ENCODE measurements at regions not wholly inside any gene's neighbourhood (a gene's known extent, or its start where the extent isn't known, plus 50 kb on each side); places are given as distances from the start of the nearest gene placed in this dataset.
"Not testable (repeated sequence)": the region's sequence is repeated elsewhere in the genome, so short reads cannot be mapped to it uniquely, and the experiment has no call there.

GRCh38 chr18:68417826-68418225 lies 297.1 kb downstream of the TMX3 start:
- Histone ChIP-seq H3K9me3 (ENCODE audit: control insufficient read depth, insufficient read depth, low read length) (peaks cover 7% of the 10 kb centered on the region; the same call in 1 of the 2 replicates), H3K36me3 (ENCODE audit: insufficient read depth, low read length) (no peaks in the 10 kb centered on the region), H3K9ac (ENCODE audit: low read depth, low read length) (no peak overlapping the region), H3K4me1 (ENCODE audit: insufficient read depth, low read length) (no peaks in the 10 kb centered on the region)

DNA sequence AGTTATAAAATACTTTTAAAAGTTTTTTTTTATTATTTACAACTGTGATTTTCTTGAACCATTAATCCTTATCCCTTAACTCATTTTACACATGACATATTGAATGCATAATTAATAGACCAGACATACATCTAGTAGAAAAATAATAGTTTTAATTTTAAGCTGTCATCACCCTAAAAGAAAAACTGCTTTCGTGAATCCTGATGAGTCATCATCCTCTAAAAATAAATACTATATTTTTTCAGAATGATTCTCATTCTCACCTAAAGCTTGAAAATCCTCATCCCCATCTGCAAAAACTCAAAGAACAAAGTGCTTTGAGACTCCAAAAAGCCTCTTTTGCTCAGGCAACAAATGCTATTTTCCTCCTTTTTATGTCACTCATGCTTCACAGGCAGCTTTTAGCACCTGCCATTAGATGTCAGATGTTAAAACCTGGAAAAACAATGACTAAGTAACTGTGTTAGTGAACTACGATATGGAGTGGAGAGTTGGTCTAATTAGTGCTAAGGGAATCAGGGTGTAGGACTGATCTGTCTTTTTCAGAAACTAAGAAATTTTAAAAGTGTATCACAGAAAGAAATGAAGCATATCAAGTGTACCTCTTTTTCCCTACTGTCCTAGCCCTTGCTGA lies 297.6 kb downstream of the TMX3 start:
- no peaks in the 10 kb centered on the region for H3K4me1 ChIP-seq (ENCODE audit: insufficient read depth, low read length)
- H3K9me3 ChIP-seq (ENCODE audit: control insufficient read depth, insufficient read depth, low read length): peaks cover 7% of the 10 kb centered on the region; the same call in 1 of the 2 replicates
- no peak overlapping the region for H3K9ac ChIP-seq (ENCODE audit: low read depth, low read length)
- no peaks in the 10 kb centered on the region for H3K36me3 ChIP-seq (ENCODE audit: insufficient read depth, low read length)

DNA sequence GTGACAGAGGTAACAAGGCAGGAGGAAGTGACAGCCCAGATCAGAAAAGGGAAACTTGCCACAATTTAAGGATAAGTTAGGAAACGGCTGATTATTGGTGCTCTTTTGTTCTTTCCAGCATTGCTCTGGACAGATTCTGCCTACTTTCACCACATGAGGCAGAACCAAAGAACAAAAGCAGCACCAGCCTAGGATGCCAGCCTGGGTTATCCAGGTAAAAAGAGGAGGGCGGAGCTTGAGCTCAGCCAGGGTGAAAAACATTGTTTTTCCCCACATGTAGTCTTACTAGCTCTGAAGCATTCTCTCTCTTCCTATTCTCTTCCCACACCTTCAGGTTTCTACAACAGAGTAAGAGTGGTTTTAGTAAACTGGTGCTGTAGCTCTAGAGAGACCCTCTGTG lies 300.5 kb downstream of the TMX3 start:
- H3K4me1 ChIP-seq (ENCODE audit: insufficient read depth, low read length): no peaks in the 10 kb centered on the region
- no peak overlapping the region for H3K9ac ChIP-seq (ENCODE audit: low read depth, low read length)
- H3K36me3 ChIP-seq (ENCODE audit: insufficient read depth, low read length): no peaks in the 10 kb centered on the region
- peaks cover 7% of the 10 kb centered on the region; the same call in 1 of the 2 replicates for H3K9me3 ChIP-seq (ENCODE audit: control insufficient read depth, insufficient read depth, low read length)

DNA sequence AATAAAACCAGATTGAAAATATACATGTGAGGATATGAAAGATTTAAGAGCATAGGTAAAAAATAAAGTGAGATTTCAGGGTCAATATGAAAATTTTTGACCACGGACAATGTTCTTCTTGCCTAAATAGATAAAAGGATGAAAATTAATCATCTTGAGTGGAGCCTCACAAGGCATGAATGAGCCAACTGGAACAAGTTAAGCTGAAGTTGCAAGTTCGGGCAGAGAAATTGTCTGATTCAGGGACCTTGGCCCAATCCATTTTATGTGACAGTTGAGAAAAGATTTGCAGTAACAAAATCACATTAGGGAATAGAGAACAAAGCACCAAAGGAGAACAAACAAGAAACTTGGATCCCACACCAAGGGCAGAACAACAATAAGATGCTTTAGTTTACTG lies 305.3 kb downstream of the TMX3 start:
- no peaks in the 10 kb centered on the region for H3K36me3 ChIP-seq (ENCODE audit: insufficient read depth, low read length)
- no peak overlapping the region for H3K9ac ChIP-seq (ENCODE audit: low read depth, low read length)
- no peaks in the 10 kb centered on the region for H3K9me3 ChIP-seq (ENCODE audit: control insufficient read depth, insufficient read depth, low read length)
- no peaks in the 10 kb centered on the region for H3K4me1 ChIP-seq (ENCODE audit: insufficient read depth, low read length)

- no peaks in the 10 kb centered on the region for H3K9me3 ChIP-seq (ENCODE audit: control insufficient read depth, insufficient read depth, low read length)
- H3K4me1 ChIP-seq (ENCODE audit: insufficient read depth, low read length): no peaks in the 10 kb centered on the region
- no peaks in the 10 kb centered on the region for H3K36me3 ChIP-seq (ENCODE audit: insufficient read depth, low read length)
- no peak overlapping the region for H3K9ac ChIP-seq (ENCODE audit: low read depth, low read length)
Observed at GRCh38 chr18:68406761-68407160, 308.1 kb downstream of the TMX3 start.

DNA sequence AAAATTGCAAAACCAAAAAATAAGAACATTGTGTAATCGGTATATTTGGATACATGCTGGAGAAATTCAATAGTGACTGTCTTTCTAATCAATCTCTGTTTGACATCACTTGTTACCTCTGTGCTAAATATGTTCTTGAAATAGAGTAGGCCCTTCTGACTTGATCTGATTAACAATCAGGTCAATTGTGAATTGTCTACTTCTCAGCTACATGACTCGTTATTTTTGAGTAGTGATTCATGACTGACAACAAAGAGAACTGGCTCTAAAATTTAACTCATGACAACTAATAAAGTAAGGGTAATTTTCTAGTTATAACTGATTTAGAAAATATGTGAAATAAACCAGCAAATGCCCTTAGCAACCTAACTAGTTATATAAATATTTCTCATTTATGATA lies 312.1 kb downstream of the TMX3 start:
- Histone ChIP-seq H3K36me3 (ENCODE audit: insufficient read depth, low read length) (no peaks in the 10 kb centered on the region), H3K9ac (ENCODE audit: low read depth, low read length) (no peak overlapping the region), H3K9me3 (ENCODE audit: control insufficient read depth, insufficient read depth, low read length) (no peaks in the 10 kb centered on the region), H3K4me1 (ENCODE audit: insufficient read depth, low read length) (no peaks in the 10 kb centered on the region)

- Histone ChIP-seq H3K9me3 (ENCODE audit: control insufficient read depth, insufficient read depth, low read length) (no peaks in the 10 kb centered on the region), H3K9ac (ENCODE audit: low read depth, low read length) (no peak overlapping the region), H3K36me3 (ENCODE audit: insufficient read depth, low read length) (no peaks in the 10 kb centered on the region), H3K4me1 (ENCODE audit: insufficient read depth, low read length) (no peaks in the 10 kb centered on the region)
Observed at GRCh38 chr18:68400889-68401288, 314.0 kb downstream of the TMX3 start.

DNA sequence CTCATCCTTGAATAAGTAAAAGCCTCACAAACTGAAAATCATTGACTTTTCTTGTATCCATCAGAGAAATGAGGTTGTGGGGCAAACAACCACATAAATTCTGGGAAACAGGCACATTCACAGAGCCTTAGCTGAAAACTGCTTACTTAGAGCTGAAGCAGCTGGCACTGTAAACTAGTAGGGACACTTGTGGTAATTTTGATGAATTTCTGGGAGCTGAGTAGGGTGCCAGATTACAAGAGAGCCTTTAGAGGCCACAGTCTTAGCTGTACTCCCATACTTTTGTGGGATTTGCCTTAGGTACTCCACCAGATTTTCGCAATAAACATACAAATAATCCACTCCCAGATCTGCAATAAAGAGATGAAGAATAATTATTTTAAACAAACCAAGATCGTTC lies 315.2 kb downstream of the TMX3 start:
- no peaks in the 10 kb centered on the region for H3K4me1 ChIP-seq (ENCODE audit: insufficient read depth, low read length)
- H3K9me3 ChIP-seq (ENCODE audit: control insufficient read depth, insufficient read depth, low read length): no peaks in the 10 kb centered on the region
- no peak overlapping the region for H3K9ac ChIP-seq (ENCODE audit: low read depth, low read length)
- H3K36me3 ChIP-seq (ENCODE audit: insufficient read depth, low read length): no peaks in the 10 kb centered on the region

- H3K9me3 ChIP-seq (ENCODE audit: control insufficient read depth, insufficient read depth, low read length): no peaks in the 10 kb centered on the region
- H3K4me1 ChIP-seq (ENCODE audit: insufficient read depth, low read length): no peaks in the 10 kb centered on the region
- no peaks in the 10 kb centered on the region for H3K36me3 ChIP-seq (ENCODE audit: insufficient read depth, low read length)
- no peak overlapping the region for H3K9ac ChIP-seq (ENCODE audit: low read depth, low read length)
Observed at GRCh38 chr18:68397241-68398035, 317.5 kb downstream of the TMX3 start.

- no peaks in the 10 kb centered on the region for H3K36me3 ChIP-seq (ENCODE audit: insufficient read depth, low read length)
- no peaks in the 10 kb centered on the region for H3K9me3 ChIP-seq (ENCODE audit: control insufficient read depth, insufficient read depth, low read length)
- no peaks in the 10 kb centered on the region for H3K4me1 ChIP-seq (ENCODE audit: insufficient read depth, low read length)
- no peak overlapping the region for H3K9ac ChIP-seq (ENCODE audit: low read depth, low read length)
Observed at GRCh38 chr18:68394705-68395104, 320.2 kb downstream of the TMX3 start.

- Histone ChIP-seq H3K36me3 (ENCODE audit: insufficient read depth, low read length) (no peaks in the 10 kb centered on the region), H3K9ac (ENCODE audit: low read depth, low read length) (no peak overlapping the region), H3K9me3 (ENCODE audit: control insufficient read depth, insufficient read depth, low read length) (no peaks in the 10 kb centered on the region), H3K4me1 (ENCODE audit: insufficient read depth, low read length) (no peaks in the 10 kb centered on the region)
Observed at GRCh38 chr18:68391801-68392200, 323.1 kb downstream of the TMX3 start.

DNA sequence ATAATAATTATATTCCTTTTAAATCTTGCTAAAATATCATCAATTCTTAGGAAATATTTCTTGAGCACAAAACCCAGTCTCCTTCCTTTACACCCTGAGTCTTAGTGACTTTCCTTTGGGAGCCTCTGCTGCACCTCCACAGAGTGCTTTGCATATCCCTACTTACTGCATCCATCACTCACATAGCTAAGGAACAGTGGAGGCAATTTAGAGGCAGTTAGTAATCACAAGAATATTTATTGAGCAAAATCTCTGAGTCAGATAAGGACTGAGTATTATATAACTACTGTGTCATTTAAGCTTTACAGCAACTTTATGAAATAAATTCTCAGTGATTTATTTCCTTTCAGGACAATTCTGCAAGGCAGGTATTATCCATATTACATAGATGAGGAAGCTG lies 327.7 kb downstream of the TMX3 start:
- H3K36me3 ChIP-seq (ENCODE audit: insufficient read depth, low read length): no peaks in the 10 kb centered on the region
- H3K4me1 ChIP-seq (ENCODE audit: insufficient read depth, low read length): no peaks in the 10 kb centered on the region
- 0 out of 2 replicates have a peak, but pooled peaks cover 3% of the 10 kb centered on the region for H3K9me3 ChIP-seq (ENCODE audit: control insufficient read depth, insufficient read depth, low read length)
- H3K9ac ChIP-seq (ENCODE audit: low read depth, low read length): no peak overlapping the region

GRCh38 chr18:68383979-68384378 lies 330.9 kb downstream of the TMX3 start:
- not testable (repeated sequence) for H3K9me3 ChIP-seq (ENCODE audit: control insufficient read depth, insufficient read depth, low read length); H3K4me1 ChIP-seq (ENCODE audit: insufficient read depth, low read length); H3K36me3 ChIP-seq (ENCODE audit: insufficient read depth, low read length); H3K9ac ChIP-seq (ENCODE audit: low read depth, low read length)

DNA sequence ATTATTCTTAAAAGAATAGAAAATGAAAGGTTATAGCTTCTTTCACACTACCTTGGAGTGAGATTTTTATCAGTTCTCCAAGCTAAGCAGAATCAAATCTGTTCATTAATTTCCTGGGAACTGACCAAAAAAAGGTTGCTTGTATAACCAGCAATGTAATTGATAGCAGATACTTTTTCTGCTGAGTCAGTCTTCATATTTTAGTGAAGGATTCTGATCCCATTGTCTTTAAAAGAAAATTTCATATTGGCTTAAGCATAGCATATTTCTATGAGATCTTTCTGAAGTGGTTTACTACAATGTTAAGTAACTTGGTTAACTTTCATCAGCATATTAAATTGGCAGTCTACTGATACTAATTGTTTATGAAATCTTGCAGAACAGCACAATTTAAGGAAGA lies 338.0 kb downstream of the TMX3 start:
- no peak overlapping the region for H3K9ac ChIP-seq (ENCODE audit: low read depth, low read length)
- no peaks in the 10 kb centered on the region for H3K9me3 ChIP-seq (ENCODE audit: control insufficient read depth, insufficient read depth, low read length)
- H3K36me3 ChIP-seq (ENCODE audit: insufficient read depth, low read length): no peaks in the 10 kb centered on the region

DNA sequence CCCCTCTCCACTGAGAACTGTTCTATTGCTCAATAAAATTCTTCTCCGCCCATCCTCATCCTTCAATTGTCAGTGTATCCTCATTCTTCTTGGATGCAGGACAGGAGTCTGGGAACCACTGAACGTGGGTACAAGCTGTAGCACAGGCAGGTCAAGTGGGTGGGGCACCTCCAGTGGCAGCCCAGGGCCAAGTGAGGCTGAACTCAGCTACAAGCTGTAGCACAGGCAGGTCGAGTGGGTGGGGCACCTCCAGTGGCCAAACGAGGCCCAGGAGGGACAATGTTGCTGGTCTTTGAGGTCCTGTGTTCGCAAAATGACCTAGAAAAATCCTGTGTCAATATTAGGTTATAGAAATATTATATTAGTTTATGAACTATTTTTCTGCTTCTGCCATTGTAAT lies 352.0 kb downstream of the TMX3 start:
- Histone ChIP-seq H3K9me3 (ENCODE audit: control insufficient read depth, insufficient read depth, low read length) (peaks cover 10% of the 10 kb centered on the region), H3K9ac (ENCODE audit: low read depth, low read length) (no peak overlapping the region), H3K4me1 (ENCODE audit: insufficient read depth, low read length) (no peaks in the 10 kb centered on the region), H3K36me3 (ENCODE audit: insufficient read depth, low read length) (no peaks in the 10 kb centered on the region)

More for the DNA sequence above, 338.0 kb downstream of the TMX3 start:
- no peaks in the 10 kb centered on the region for H3K4me1 ChIP-seq (ENCODE audit: insufficient read depth, low read length)
